GM18505 (cell line): ENCODE measurements at regions not wholly inside any gene's neighbourhood (a gene's known extent, or its start where the extent isn't known, plus 50 kb on each side); places are given as distances from the start of the nearest gene placed in this dataset.

Source experiments
- ATAC-seq: cut with Tn5 transposase; IDR thresholded peaks from one replicate; pipeline ENCODE4 v1.9.1; 2021; ENCODE audit not compliant: unreplicated experiment
- POLR2A ChIP-seq: IDR thresholded peaks from 4 replicates; pipeline ENCODE4 v1.6.1; 2011; ENCODE audit warnings: borderline replicate concordance; ENCODE audit not compliant: insufficient read depth, insufficient read length; ENCODE audit errors: extremely low read depth

GRCh38 chr4:24720436-24720835 is 74.9 kb upstream of the SOD3 start:
- TF ChIP-seq POLR2A, result no peak
- no peak for ATAC-seq

- no peak for TF ChIP-seq POLR2A
- ATAC-seq, result no peak
These were observed 74.4 kb upstream of the SOD3 start for GRCh38 chr4:24720979-24721378.

GRCh38 chr4:24722026-24722568 is 73.3 kb upstream of the SOD3 start:
- no peak for ATAC-seq
- no peak for TF ChIP-seq POLR2A

- TF ChIP-seq POLR2A, result no peak
- no peak for ATAC-seq
These were observed 67.8 kb upstream of the SOD3 start for GRCh38 chr4:24727390-24728224.

GRCh38 chr4:24729119-24729730 is 66.1 kb upstream of the SOD3 start:
- TF ChIP-seq POLR2A, result no peak
- no peak for ATAC-seq

GRCh38 chr4:24730256-24731001 is 64.9 kb upstream of the SOD3 start:
- no peak for TF ChIP-seq POLR2A
- ATAC-seq, result no peak

GRCh38 chr4:24731448-24731847 is 63.9 kb upstream of the SOD3 start:
- ATAC-seq, result no peak
- TF ChIP-seq POLR2A, result no peak

GRCh38 chr4:24734511-24734910 is 60.9 kb upstream of the SOD3 start:
- TF ChIP-seq POLR2A, result no peak
- ATAC-seq, result no peak

- no peak for TF ChIP-seq POLR2A
- no peak for ATAC-seq
These were observed 59.3 kb upstream of the SOD3 start for GRCh38 chr4:24736066-24736465.

GRCh38 chr4:24741910-24742309 is 53.5 kb upstream of the SOD3 start:
- no peak for TF ChIP-seq POLR2A
- no peak for ATAC-seq

- TF ChIP-seq POLR2A, result no peak
- no peak for ATAC-seq
These were observed 53.0 kb upstream of the SOD3 start for GRCh38 chr4:24742335-24742734.

GRCh38 chr4:24742773-24743172 is 52.6 kb upstream of the SOD3 start:
- TF ChIP-seq POLR2A, result no peak
- no peak for ATAC-seq

GRCh38 chr4:24743206-24743605 is 52.2 kb upstream of the SOD3 start:
- no peak for ATAC-seq
- no peak for TF ChIP-seq POLR2A

- no peak for TF ChIP-seq POLR2A
- ATAC-seq, result no peak
These were observed 51.4 kb upstream of the SOD3 start for GRCh38 chr4:24743927-24744326.

GRCh38 chr4:24745172-24745895 is 50.0 kb upstream of the SOD3 start:
- no peak for ATAC-seq
- TF ChIP-seq POLR2A, result no peak
